ENCODE measurements at regions not wholly inside any gene's neighbourhood (a gene's known extent, or its start where the extent isn't known, plus 50 kb on each side); places are given as distances from the start of the nearest gene placed in this dataset.

GRCh38 chr2:2452961-2453360, 121.9 kb upstream of the MYT1L start:
- TF ChIP-seq CTCF (IDR thresholded peaks at IDR 0.05) (no peak), POLR2A (IDR thresholded peaks at IDR 0.05) (no peak), EP300 (IDR thresholded peaks at IDR 0.05) (no peak)
